ENCODE measurements at regions not wholly inside any gene's neighbourhood (a gene's known extent, or its start where the extent isn't known, plus 50 kb on each side); places are given as distances from the start of the nearest gene placed in this dataset.

- TF ChIP-seq CTCF (IDR thresholded peaks at IDR 0.05; ENCODE audit: insufficient read depth, low read depth, low read length): no peak
- peak; percentile 83 for DNase-seq (ENCODE audit: low read depth)
- no peak overlapping the region for H3K4me3 ChIP-seq (ENCODE audit: low read depth, low read length)
Measured at GRCh38 chr10:63722537-63722936, 201.3 kb downstream of the REEP3 start.

- no peak for TF ChIP-seq CTCF (IDR thresholded peaks at IDR 0.05; ENCODE audit: insufficient read depth, low read depth, low read length)
- no peak for DNase-seq (ENCODE audit: low read depth)
- H3K4me3 ChIP-seq (ENCODE audit: low read depth, low read length): no peak overlapping the region
Measured at GRCh38 chr10:63723320-63723719, 202.1 kb downstream of the REEP3 start.

GRCh38 chr10:63723741-63724140 lies 202.5 kb downstream of the REEP3 start:
- TF ChIP-seq CTCF (IDR thresholded peaks at IDR 0.05; ENCODE audit: insufficient read depth, low read depth, low read length): no peak
- DNase-seq (ENCODE audit: low read depth): peak; percentile 41
- H3K4me3 ChIP-seq (ENCODE audit: low read depth, low read length): no peak overlapping the region

- no peak overlapping the region for H3K4me3 ChIP-seq (ENCODE audit: low read depth, low read length)
- peak; percentile 10 for TF ChIP-seq CTCF (IDR thresholded peaks at IDR 0.05; ENCODE audit: insufficient read depth, low read depth, low read length)
- no peak for DNase-seq (ENCODE audit: low read depth)
Measured at GRCh38 chr10:63724922-63725321, 203.7 kb downstream of the REEP3 start.

GRCh38 chr10:63726867-63727266 lies 205.7 kb downstream of the REEP3 start:
- H3K4me3 ChIP-seq (ENCODE audit: low read depth, low read length): no peak overlapping the region
- no peak for TF ChIP-seq CTCF (IDR thresholded peaks at IDR 0.05; ENCODE audit: insufficient read depth, low read depth, low read length)

GRCh38 chr10:63727636-63728035 lies 206.4 kb downstream of the REEP3 start:
- no peak overlapping the region for H3K4me3 ChIP-seq (ENCODE audit: low read depth, low read length)
- TF ChIP-seq CTCF (IDR thresholded peaks at IDR 0.05; ENCODE audit: insufficient read depth, low read depth, low read length): no peak
- DNase-seq (ENCODE audit: low read depth): no peak

More at GRCh38 chr10:63726867-63727266, 205.7 kb downstream of the REEP3 start:
- no peak for DNase-seq (ENCODE audit: low read depth)

GRCh38 chr10:63735305-63735704 lies 214.1 kb downstream of the REEP3 start:
- TF ChIP-seq CTCF (IDR thresholded peaks at IDR 0.05; ENCODE audit: insufficient read depth, low read depth, low read length): no peak
- no peak overlapping the region for H3K4me3 ChIP-seq (ENCODE audit: low read depth, low read length)
- no peak for DNase-seq (ENCODE audit: low read depth)
